ENCODE measurements at regions not wholly inside any gene's neighbourhood (a gene's known extent, or its start where the extent isn't known, plus 50 kb on each side); places are given as distances from the start of the nearest gene placed in this dataset.

GRCh38 chrX:13266641-13267345 is 53.1 kb downstream of the ATXN3L start:
- peak; percentile 22 to 44 for DNase-seq

- DNase-seq, result no peak
Observed at GRCh38 chrX:13265549-13266132, 54.2 kb downstream of the ATXN3L start.

GRCh38 chrX:13265111-13265510 is 54.7 kb downstream of the ATXN3L start:
- no peak for DNase-seq

GRCh38 chrX:13263560-13264251 is 56.1 kb downstream of the ATXN3L start:
- no peak for DNase-seq

- no peak for DNase-seq
Observed at GRCh38 chrX:13261348-13261747, 58.5 kb downstream of the ATXN3L start.

- no peak for DNase-seq
Observed at GRCh38 chrX:13260598-13260997, 59.3 kb downstream of the ATXN3L start.

- DNase-seq, result no peak
Observed at GRCh38 chrX:13258725-13259124, 61.1 kb downstream of the ATXN3L start.

- no peak for DNase-seq
Observed at GRCh38 chrX:13258052-13258444, 61.8 kb downstream of the ATXN3L start.

GRCh38 chrX:13257223-13258051 is 62.4 kb downstream of the ATXN3L start:
- no peak for DNase-seq

- no peak for DNase-seq
Observed at GRCh38 chrX:13256603-13257002, 63.2 kb downstream of the ATXN3L start.

- no peak for DNase-seq
Observed at GRCh38 chrX:13254870-13255269, 65.0 kb downstream of the ATXN3L start.

GRCh38 chrX:13254076-13254785 is 65.6 kb downstream of the ATXN3L start:
- no peak for DNase-seq

GRCh38 chrX:13253223-13253622 is 66.6 kb downstream of the ATXN3L start:
- no peak for DNase-seq

- DNase-seq, result no peak
Observed at GRCh38 chrX:13252726-13253125, 67.1 kb downstream of the ATXN3L start.

GRCh38 chrX:13250826-13251580 is 68.8 kb downstream of the ATXN3L start:
- peak; percentile 93 to 94 for DNase-seq

- no peak for DNase-seq
Observed at GRCh38 chrX:13248867-13249486, 70.9 kb downstream of the ATXN3L start.

GRCh38 chrX:13239272-13239671 is 80.6 kb downstream of the ATXN3L start:
- no peak for DNase-seq

GRCh38 chrX:13235930-13236329 is 83.9 kb downstream of the ATXN3L start:
- peak; percentile 2 to 10 for DNase-seq

- no peak for DNase-seq
Observed at GRCh38 chrX:13232484-13232883, 87.4 kb downstream of the ATXN3L start.

- DNase-seq, result no peak
Observed at GRCh38 chrX:13226214-13226613, 93.6 kb downstream of the ATXN3L start.

Measured in inflammatory macrophage (primary cell).